Upper lobe of left lung (tissue), 6 donors: ENCODE measurements at regions not wholly inside any gene's neighbourhood (a gene's known extent, or its start where the extent isn't known, plus 50 kb on each side); places are given as distances from the start of the nearest gene placed in this dataset.

Experiments used
- ATAC-seq, 2 donors: fragments of 200-7000 bp; cut with Tn5 transposase; one replicate each; pipeline ENCODE4 v1.9.1; 2022; ENCODE audit warnings: mild to moderate bottlenecking in 2 of 2, moderate library complexity in 2 of 2; ENCODE audit not compliant: low FRiP score in 2 of 2
- DNase-seq, 2 donors: peaks; one replicate each; pipeline ENCODE4 v3.0.0-alpha.2; 2019 to 2020
- H3K27ac ChIP-seq, 4 donors: fragments of 200-600 bp; sonication (generic); one replicate each; pipeline ENCODE4 v1.5.1; 2016 to 2019
- H3K27me3 ChIP-seq, 4 donors: fragments of 200-600 bp; sonication (generic); one replicate each; pipeline ENCODE4 v1.5.1; 2017 to 2019
- H3K36me3 ChIP-seq, 4 donors: fragments of 200-600 bp; sonication (generic); one replicate each; pipeline ENCODE4 v1.5.1; 2016 to 2019
- H3K4me1 ChIP-seq, 4 donors: fragments of 200-600 bp; sonication (generic); one replicate each; pipeline ENCODE4 v1.5.1; 2018 to 2019
- H3K4me3 ChIP-seq, 4 donors: fragments of 200-600 bp; sonication (generic); one replicate each; pipeline ENCODE4 v1.5.1; 2017 to 2019; ENCODE audit warnings: mild to moderate bottlenecking in 2 of 4, moderate library complexity in 1 of 4
- H3K9me3 ChIP-seq, 4 donors: fragments of 200-600 bp; sonication (generic); one replicate each; pipeline ENCODE4 v1.5.1; 2018 to 2019
- EP300 ChIP-seq, 4 donors: sonication (generic); formaldehyde crosslinking; IDR thresholded peaks; one replicate each; pipeline ENCODE4 v1.5.1; 2017; ENCODE audit warnings: antibody characterized with exemption in 4 of 4, control low read depth in 2 of 4
- POLR2A ChIP-seq, 4 donors: fragments of 450-650 bp; IDR thresholded peaks; one replicate each; pipeline ENCODE4 v1.5.1; 2016 to 2017; ENCODE audit warnings: antibody characterized with exemption in 4 of 4, mild to moderate bottlenecking in 2 of 4
- POLR2AphosphoS5 ChIP-seq, 2 donors: sonication (generic); formaldehyde crosslinking; IDR thresholded peaks; one replicate each; pipeline ENCODE4 v1.5.1; 2017; ENCODE audit warnings: antibody characterized with exemption in 2 of 2
- WGBS, 2 donors: methylation state at CpG; one replicate each; pipeline ENCODE4 v1.1.5; 2017 to 2018; 5-methylcytosine and 5-hydroxymethylcytosine counted together
- TF ChIP-seq, protein P1 (sequence below), 6 experiments: fragments of 450-650 bp in 4 of 6; fragments of 200-600 bp in 2 of 6; sonication (generic) in 2 of 6; IDR thresholded peaks; one replicate each; pipeline ENCODE4 v1.5.1; 2016 to 2019; ENCODE audit warnings: antibody characterized with exemption in 6 of 6
- donor health status: DM: no; HTN: no; CAD: no; lungs with moderate emphysema.
- donor health status: DM: no; HTN: yes; CAD: no; lungs with severe emphysema.

DNA sequence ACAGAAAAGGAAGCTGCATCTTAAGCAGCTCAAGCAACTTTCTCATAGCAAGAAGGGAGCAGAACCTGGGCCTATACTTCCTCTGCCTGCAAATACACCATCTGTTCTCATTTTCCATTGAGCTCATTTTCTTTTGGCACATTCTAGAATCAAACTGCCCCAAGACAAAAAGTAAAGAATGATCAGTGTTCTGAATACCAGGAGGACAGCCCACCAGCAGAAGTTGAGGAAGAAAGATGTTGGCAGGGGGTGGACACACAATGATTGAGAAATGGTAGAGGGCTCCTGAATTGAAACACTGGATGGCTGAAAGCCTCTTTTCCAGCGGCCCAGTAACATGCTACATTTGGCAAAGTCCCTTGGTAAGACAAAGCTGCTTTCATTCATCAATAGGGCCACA is 171.8 kb downstream of the MED10 start:
- Histone ChIP-seq H3K9me3 (no peaks in the 10 kb centered on the region), H3K27ac (no peak overlapping the region), H3K4me3 (no peak overlapping the region), H3K36me3 (no peaks in the 10 kb centered on the region), H3K4me1 (no peaks in the 10 kb centered on the region), H3K27me3 (no peaks in the 10 kb centered on the region)
- TF ChIP-seq, protein P1, sequence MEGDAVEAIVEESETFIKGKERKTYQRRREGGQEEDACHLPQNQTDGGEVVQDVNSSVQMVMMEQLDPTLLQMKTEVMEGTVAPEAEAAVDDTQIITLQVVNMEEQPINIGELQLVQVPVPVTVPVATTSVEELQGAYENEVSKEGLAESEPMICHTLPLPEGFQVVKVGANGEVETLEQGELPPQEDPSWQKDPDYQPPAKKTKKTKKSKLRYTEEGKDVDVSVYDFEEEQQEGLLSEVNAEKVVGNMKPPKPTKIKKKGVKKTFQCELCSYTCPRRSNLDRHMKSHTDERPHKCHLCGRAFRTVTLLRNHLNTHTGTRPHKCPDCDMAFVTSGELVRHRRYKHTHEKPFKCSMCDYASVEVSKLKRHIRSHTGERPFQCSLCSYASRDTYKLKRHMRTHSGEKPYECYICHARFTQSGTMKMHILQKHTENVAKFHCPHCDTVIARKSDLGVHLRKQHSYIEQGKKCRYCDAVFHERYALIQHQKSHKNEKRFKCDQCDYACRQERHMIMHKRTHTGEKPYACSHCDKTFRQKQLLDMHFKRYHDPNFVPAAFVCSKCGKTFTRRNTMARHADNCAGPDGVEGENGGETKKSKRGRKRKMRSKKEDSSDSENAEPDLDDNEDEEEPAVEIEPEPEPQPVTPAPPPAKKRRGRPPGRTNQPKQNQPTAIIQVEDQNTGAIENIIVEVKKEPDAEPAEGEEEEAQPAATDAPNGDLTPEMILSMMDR (IDR thresholded peaks at IDR 0.05): no peak
- TF ChIP-seq POLR2A (IDR thresholded peaks at IDR 0.05) (no peak), EP300 (IDR thresholded peaks at IDR 0.05) (no peak), POLR2AphosphoS5 (IDR thresholded peaks at IDR 0.05) (no peak)
- 80 to 82% methylated on average over 1 of the region's 1 CpG for WGBS, 2 donors
- DNase-seq (no peak), ATAC-seq (no peak)

DNA sequence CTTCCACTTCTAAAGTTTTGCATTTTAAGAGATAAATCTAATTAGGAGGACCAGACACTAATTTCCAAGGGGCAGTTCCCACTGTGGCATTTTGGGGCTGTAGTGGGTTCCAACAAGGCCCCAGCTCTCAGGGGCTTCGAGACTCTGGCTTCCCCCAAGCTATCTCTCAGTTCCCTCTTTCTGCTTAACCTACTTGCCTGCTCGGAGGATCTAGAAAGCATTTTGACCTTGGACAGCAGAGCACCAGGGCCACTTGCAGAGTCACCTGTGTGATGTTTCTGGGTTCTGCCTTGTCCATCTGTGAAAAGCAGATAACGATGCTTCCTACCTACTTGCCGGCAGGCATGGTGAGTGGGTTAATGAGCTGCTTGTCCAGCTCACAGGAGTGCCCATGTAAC is 175.4 kb downstream of the MED10 start:
- H3K9me3 ChIP-seq: no peaks in the 10 kb centered on the region
- DNase-seq (no peak), ATAC-seq (no peak)
- no peak overlapping the region for H3K27ac ChIP-seq
- no peaks in the 10 kb centered on the region for H3K36me3 ChIP-seq
- 76 to 84% methylated on average over 4 of the region's 4 CpGs for WGBS, 2 donors
- H3K4me3 ChIP-seq: no peak overlapping the region
- no peaks in the 10 kb centered on the region for H3K4me1 ChIP-seq
- no peaks in the 10 kb centered on the region for H3K27me3 ChIP-seq
- no peak for TF ChIP-seq EP300 (IDR thresholded peaks at IDR 0.05)
- TF ChIP-seq, protein P1 (IDR thresholded peaks at IDR 0.05): no peak
- no peak for TF ChIP-seq POLR2AphosphoS5 (IDR thresholded peaks at IDR 0.05)
- TF ChIP-seq POLR2A (IDR thresholded peaks at IDR 0.05): no peak

DNA sequence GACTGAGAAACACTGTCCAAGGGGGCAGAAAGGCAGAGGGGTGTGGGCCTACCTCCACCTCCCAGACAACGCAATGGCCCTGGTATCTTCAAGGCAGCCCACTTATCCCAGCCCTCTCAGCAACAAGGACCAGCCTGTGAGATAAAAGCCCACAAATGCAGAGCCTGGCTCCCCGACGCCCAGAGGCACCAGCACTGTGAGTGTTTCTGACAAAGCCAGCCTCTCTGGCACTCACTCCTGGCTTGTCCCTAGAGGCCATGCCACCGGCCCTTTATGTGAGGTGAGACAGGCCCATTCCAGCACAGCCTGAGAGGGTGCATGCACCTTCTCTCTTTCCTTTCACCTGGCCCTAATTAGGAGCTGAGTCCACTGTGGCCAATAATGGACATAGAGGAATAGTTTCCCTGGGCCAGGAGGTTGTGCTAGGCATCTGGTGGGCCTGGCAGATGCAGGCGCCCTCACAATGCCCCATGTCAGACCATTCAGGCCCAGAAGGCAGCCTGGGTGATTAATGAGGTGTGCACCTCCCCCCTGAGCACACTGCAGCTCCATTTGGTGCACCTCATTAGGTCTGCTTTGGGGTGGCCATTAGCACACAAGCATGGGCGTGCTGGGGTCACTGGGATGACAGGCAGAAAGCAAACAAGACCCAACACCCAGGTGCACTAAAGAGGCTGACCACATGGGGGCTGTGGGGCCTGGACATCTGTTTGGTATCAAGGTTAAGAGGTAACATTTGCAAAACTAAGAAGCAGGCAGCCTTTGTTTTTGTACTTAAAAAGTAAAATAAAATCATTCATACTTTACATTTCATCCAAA is 176.0 kb downstream of the MED10 start:
- TF ChIP-seq POLR2AphosphoS5 (IDR thresholded peaks at IDR 0.05) (no peak), EP300 (IDR thresholded peaks at IDR 0.05) (no peak)
- TF ChIP-seq, protein P1 (IDR thresholded peaks at IDR 0.05): no peak
- H3K9me3 ChIP-seq: no peaks in the 10 kb centered on the region
- H3K4me3 ChIP-seq: no peak overlapping the region
- DNase-seq (no peak), ATAC-seq (no peak)
- H3K4me1 ChIP-seq: no peaks in the 10 kb centered on the region
- no peaks in the 10 kb centered on the region for H3K36me3 ChIP-seq
- WGBS, 2 donors: 71 to 73% methylated on average over 4 to 6 of the region's 6 CpGs
- H3K27me3 ChIP-seq: no peaks in the 10 kb centered on the region
- H3K27ac ChIP-seq: no peak overlapping the region

DNA sequence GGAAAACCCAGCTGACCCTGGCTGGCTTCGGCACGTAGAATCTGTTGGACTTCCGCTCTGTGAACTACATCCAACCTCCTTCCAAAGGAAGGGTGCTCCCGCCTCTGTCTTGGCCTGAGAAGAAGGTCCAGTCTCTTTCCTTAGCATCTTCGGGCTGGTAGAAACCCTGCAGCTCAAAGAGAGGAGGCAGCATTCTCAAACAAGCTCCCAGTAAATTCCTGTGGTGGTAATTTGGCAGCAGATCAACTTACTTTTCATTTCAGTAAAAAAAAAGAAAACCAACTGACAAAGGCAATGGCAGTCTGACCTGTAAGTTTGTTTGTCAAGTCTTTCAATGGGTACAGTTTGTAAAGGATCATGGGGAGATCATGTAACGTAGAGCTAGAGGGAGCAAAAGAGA is 176.7 kb downstream of the MED10 start:
- Histone ChIP-seq H3K9me3 (no peaks in the 10 kb centered on the region), H3K27ac (no peak overlapping the region), H3K4me1 (no peaks in the 10 kb centered on the region), H3K27me3 (no peaks in the 10 kb centered on the region), H3K36me3 (no peaks in the 10 kb centered on the region), H3K4me3 (no peak overlapping the region)
- ATAC-seq: no peak
- TF ChIP-seq POLR2AphosphoS5 (IDR thresholded peaks at IDR 0.05) (no peak), EP300 (IDR thresholded peaks at IDR 0.05) (no peak), POLR2A (IDR thresholded peaks at IDR 0.05) (no peak)
- TF ChIP-seq, protein P1 (IDR thresholded peaks at IDR 0.05): no peak
- no peak for DNase-seq
- 80 to 88% methylated on average over 6 of the region's 6 CpGs for whole genome bisulfite sequencing, 2 donors

DNA sequence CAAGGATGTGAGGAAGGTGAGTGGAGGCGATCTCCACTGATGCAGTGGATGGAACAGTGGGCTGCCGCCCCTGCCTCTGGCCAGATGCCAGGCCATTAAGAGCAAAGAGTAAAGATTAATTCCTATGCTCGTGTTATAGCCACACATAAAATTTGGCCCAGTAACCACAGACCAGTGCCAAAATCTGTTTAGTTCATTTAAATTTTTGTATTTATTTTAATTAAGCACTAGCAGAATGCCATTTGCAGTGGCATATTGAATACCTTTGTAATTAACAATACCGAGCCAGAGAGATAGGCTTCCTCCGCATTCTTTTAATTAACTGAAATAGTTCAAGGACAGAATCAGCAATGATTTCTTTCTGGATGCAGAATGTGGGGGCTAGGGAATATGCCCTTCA is 179.8 kb downstream of the MED10 start:
- no peak for ATAC-seq
- Histone ChIP-seq H3K27ac (no peak overlapping the region), H3K4me3 (no peak overlapping the region), H3K36me3 (no peaks in the 10 kb centered on the region), H3K4me1 (no peaks in the 10 kb centered on the region), H3K27me3 (no peaks in the 10 kb centered on the region), H3K9me3 (no peaks in the 10 kb centered on the region)
- TF ChIP-seq, protein P1 (IDR thresholded peaks at IDR 0.05): no peak
- TF ChIP-seq EP300 (IDR thresholded peaks at IDR 0.05): no peak
- TF ChIP-seq POLR2AphosphoS5 (IDR thresholded peaks at IDR 0.05): no peak
- TF ChIP-seq POLR2A (IDR thresholded peaks at IDR 0.05): no peak
- no peak for DNase-seq
- 78 to 81% methylated on average over 5 of the region's 5 CpGs for WGBS, 2 donors
